Lung (tissue), 11 donors: ENCODE measurements at regions not wholly inside any gene's neighbourhood (a gene's known extent, or its start where the extent isn't known, plus 50 kb on each side); places are given as distances from the start of the nearest gene placed in this dataset.

ENCODE experiments used
- ATAC-seq: fragments of 200-7000 bp; cut with Tn5 transposase; one replicate; pipeline ENCODE4 v1.9.1; 2020; ENCODE audit warnings: moderate number of reproducible peaks; ENCODE audit not compliant: insufficient read depth, low FRiP score
- DNase-seq, 3 donors: peaks; one replicate each; pipeline ENCODE4 v3.0.0-alpha.2; 2013 to 2017
- H3K27ac ChIP-seq, 2 donors: one replicate each; pipeline ENCODE4 v1.5.1; 2013; ENCODE audit warnings: mild to moderate bottlenecking in 2 of 2, moderate library complexity in 2 of 2, control low read depth in 1 of 2, inconsistent platforms in 1 of 2, low read depth in 1 of 2, low read length in 1 of 2
- H3K27me3 ChIP-seq, 3 donors: one replicate each; pipeline ENCODE4 v1.5.1; 2013; ENCODE audit warnings: low read length in 2 of 3; ENCODE audit not compliant: control insufficient read depth in 3 of 3, insufficient read depth in 3 of 3
- H3K36me3 ChIP-seq, 4 donors: one replicate each; pipeline ENCODE4 v1.5.1; 2013; ENCODE audit warnings: low read length in 4 of 4, mild to moderate bottlenecking in 1 of 4, moderate library complexity in 1 of 4; ENCODE audit not compliant: control insufficient read depth in 4 of 4, insufficient read depth in 4 of 4
- H3K4me1 ChIP-seq, 5 donors: one replicate each; pipeline ENCODE4 v1.5.1; 2013; ENCODE audit warnings: low read length in 5 of 5, mild to moderate bottlenecking in 2 of 5, moderate library complexity in 1 of 5; ENCODE audit not compliant: control insufficient read depth in 5 of 5, insufficient read depth in 5 of 5
- H3K4me3 ChIP-seq: one replicate; pipeline ENCODE4 v1.5.1; 2013; ENCODE audit warnings: mild to moderate bottlenecking, control low read depth, moderate library complexity
- H3K9ac ChIP-seq, 2 donors: one replicate each; pipeline ENCODE4 v1.5.1; 2013; ENCODE audit warnings: low read length in 2 of 2, control low read depth in 1 of 2; ENCODE audit not compliant: insufficient read depth in 1 of 2
- H3K9me3 ChIP-seq, 4 donors: one replicate each; pipeline ENCODE4 v1.5.1; 2013; ENCODE audit warnings: low read length in 3 of 4, mild to moderate bottlenecking in 1 of 4, moderate library complexity in 1 of 4; ENCODE audit not compliant: control insufficient read depth in 4 of 4, insufficient read depth in 3 of 4
- CTCF ChIP-seq: IDR thresholded peaks from 2 replicates; pipeline ENCODE4 v1.5.1; 2012; ENCODE audit warnings: mild to moderate bottlenecking; ENCODE audit errors: control extremely low read depth, extremely low read depth
- WGBS, 2 donors: extraction: QIAGEN DNeasy Blood & Tissue Kit; methylation state at CpG; one replicate each; pipeline ENCODE4 v1.1.7; 2013; 5-methylcytosine and 5-hydroxymethylcytosine counted together
- donor health status: control.
- donor health status: control.
- donor health status: Bipolar disorder and iron deficiency.
- donor health status: healthy.
- donor health status: DM: yes; HTN: yes; CAD: no.

- H3K4me3 ChIP-seq: no peak overlapping the region
- no peak for ATAC-seq
- peaks cover 0 to 2% (median 0%) of the 10 kb centered on the region in 4 donors for H3K9me3 ChIP-seq
- no peak overlapping the region for H3K9ac ChIP-seq
- H3K36me3 ChIP-seq: no peaks in the 10 kb centered on the region
- H3K27ac ChIP-seq: no peak overlapping the region
- H3K27me3 ChIP-seq: no peaks in the 10 kb centered on the region
- no peak for DNase-seq
- no peak for TF ChIP-seq CTCF
- H3K4me1 ChIP-seq: peaks cover 0 to 6% (median 0%) of the 10 kb centered on the region in 5 donors
- 62 to 65% methylated on average over 6 of the region's 6 CpGs for WGBS, 2 donors
These were observed 464.6 kb downstream of the FGF9 start for GRCh38 chr13:22135446-22135845.

GRCh38 chr13:22137361-22138050 lies 466.6 kb downstream of the FGF9 start:
- no peak overlapping the region for H3K27ac ChIP-seq
- ATAC-seq: no peak
- H3K36me3 ChIP-seq: no peaks in the 10 kb centered on the region
- H3K9ac ChIP-seq: no peak overlapping the region
- WGBS, 2 donors: 78% methylated on average over 4 of the region's 4 CpGs
- no peaks in the 10 kb centered on the region for H3K27me3 ChIP-seq
- DNase-seq: no peak
- H3K9me3 ChIP-seq: peaks cover 0 to 2% (median 0%) of the 10 kb centered on the region in 4 donors
- H3K4me3 ChIP-seq: no peak overlapping the region
- peaks cover 0 to 24% (median 0%) of the 10 kb centered on the region in 5 donors for H3K4me1 ChIP-seq
- TF ChIP-seq CTCF: no peak

- no peak overlapping the region for H3K27ac ChIP-seq
- no peak for TF ChIP-seq CTCF
- DNase-seq (no peak), ATAC-seq (no peak)
- no peaks in the 10 kb centered on the region for H3K27me3 ChIP-seq
- H3K9ac ChIP-seq: no peak overlapping the region
- no peak overlapping the region for H3K4me3 ChIP-seq
- no peaks in the 10 kb centered on the region for H3K36me3 ChIP-seq
- peaks cover 0 to 2% (median 0%) of the 10 kb centered on the region in 4 donors for H3K9me3 ChIP-seq
- 88 to 90% methylated on average over 8 of the region's 8 CpGs for WGBS, 2 donors
- H3K4me1 ChIP-seq: peaks cover 0 to 28% (median 0%) of the 10 kb centered on the region in 5 donors
These were observed 468.1 kb downstream of the FGF9 start for GRCh38 chr13:22138947-22139346.

GRCh38 chr13:22141716-22142115 lies 470.8 kb downstream of the FGF9 start:
- ATAC-seq (no peak), DNase-seq (peak in 2 of 3 donors; percentile 91 to 92)
- no peak overlapping the region for H3K4me3 ChIP-seq
- H3K9me3 ChIP-seq: no peaks in the 10 kb centered on the region
- 60 to 71% methylated on average over 1 of the region's 1 CpG for WGBS, 2 donors
- TF ChIP-seq CTCF: no peak
- H3K27ac ChIP-seq: no peak overlapping the region
- peaks cover 0 to 28% (median 0%) of the 10 kb centered on the region in 5 donors for H3K4me1 ChIP-seq
- H3K36me3 ChIP-seq: no peaks in the 10 kb centered on the region
- no peak overlapping the region for H3K9ac ChIP-seq
- H3K27me3 ChIP-seq: no peaks in the 10 kb centered on the region
